ENCODE measurements at regions not wholly inside any gene's neighbourhood (a gene's known extent, or its start where the extent isn't known, plus 50 kb on each side); places are given as distances from the start of the nearest gene placed in this dataset.

DNA sequence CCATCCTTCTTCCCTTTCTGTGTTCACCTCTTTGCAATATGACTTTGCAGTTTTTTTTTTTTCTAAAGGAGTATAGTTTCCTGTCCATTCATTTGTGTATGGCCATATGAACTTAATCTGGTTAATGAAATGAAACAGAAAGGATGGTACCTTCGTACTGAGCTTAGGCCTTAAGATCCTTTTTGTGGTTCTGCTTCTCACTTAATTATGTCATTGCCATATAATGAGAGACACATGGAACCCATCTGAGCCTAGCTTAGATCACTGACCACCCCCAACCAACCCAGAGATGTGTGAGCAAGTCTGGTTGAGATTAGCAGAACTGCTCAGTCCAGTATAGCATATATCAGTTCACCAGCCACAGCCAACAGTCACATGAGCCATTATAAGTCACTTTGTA is 1179.6 kb downstream of the HACE1 start:
- Mint-ChIP-seq H3K36me3 (ENCODE audit: unreplicated experiment) (no peaks in the 10 kb centered on the region), H3K27ac (ENCODE audit: unreplicated experiment) (no peak overlapping the region), H3K4me1 (ENCODE audit: low read depth, unreplicated experiment) (no peaks in the 10 kb centered on the region), H3K27me3 (ENCODE audit: unreplicated experiment) (peaks cover 1% of the 10 kb centered on the region), H3K9me3 (ENCODE audit: unreplicated experiment) (no peaks in the 10 kb centered on the region), H3K4me3 (ENCODE audit: unreplicated experiment) (no peak overlapping the region)
- TF ChIP-seq, protein P1, sequence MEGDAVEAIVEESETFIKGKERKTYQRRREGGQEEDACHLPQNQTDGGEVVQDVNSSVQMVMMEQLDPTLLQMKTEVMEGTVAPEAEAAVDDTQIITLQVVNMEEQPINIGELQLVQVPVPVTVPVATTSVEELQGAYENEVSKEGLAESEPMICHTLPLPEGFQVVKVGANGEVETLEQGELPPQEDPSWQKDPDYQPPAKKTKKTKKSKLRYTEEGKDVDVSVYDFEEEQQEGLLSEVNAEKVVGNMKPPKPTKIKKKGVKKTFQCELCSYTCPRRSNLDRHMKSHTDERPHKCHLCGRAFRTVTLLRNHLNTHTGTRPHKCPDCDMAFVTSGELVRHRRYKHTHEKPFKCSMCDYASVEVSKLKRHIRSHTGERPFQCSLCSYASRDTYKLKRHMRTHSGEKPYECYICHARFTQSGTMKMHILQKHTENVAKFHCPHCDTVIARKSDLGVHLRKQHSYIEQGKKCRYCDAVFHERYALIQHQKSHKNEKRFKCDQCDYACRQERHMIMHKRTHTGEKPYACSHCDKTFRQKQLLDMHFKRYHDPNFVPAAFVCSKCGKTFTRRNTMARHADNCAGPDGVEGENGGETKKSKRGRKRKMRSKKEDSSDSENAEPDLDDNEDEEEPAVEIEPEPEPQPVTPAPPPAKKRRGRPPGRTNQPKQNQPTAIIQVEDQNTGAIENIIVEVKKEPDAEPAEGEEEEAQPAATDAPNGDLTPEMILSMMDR (IDR thresholded peaks at IDR 0.05; ENCODE audit: partially characterized antibody, unreplicated experiment), result no peak
- DNase-seq, result no peak

GRCh38 chr6:103677290-103677689 is 1182.4 kb downstream of the HACE1 start:
- peaks cover 1% of the 10 kb centered on the region for H3K27me3 Mint-ChIP-seq (ENCODE audit: unreplicated experiment)
- no peak for DNase-seq
- no peaks in the 10 kb centered on the region for H3K9me3 Mint-ChIP-seq (ENCODE audit: unreplicated experiment)
- TF ChIP-seq, protein P1 (IDR thresholded peaks at IDR 0.05; ENCODE audit: partially characterized antibody, unreplicated experiment), result no peak
- H3K4me1 Mint-ChIP-seq (ENCODE audit: low read depth, unreplicated experiment), result no peaks in the 10 kb centered on the region
- no peak overlapping the region for H3K4me3 Mint-ChIP-seq (ENCODE audit: unreplicated experiment)
- H3K36me3 Mint-ChIP-seq (ENCODE audit: unreplicated experiment), result no peaks in the 10 kb centered on the region
- no peak overlapping the region for H3K27ac Mint-ChIP-seq (ENCODE audit: unreplicated experiment)

- H3K27me3 Mint-ChIP-seq (ENCODE audit: unreplicated experiment), result peaks cover 1% of the 10 kb centered on the region
- no peak for DNase-seq
- TF ChIP-seq, protein P1 (IDR thresholded peaks at IDR 0.05; ENCODE audit: partially characterized antibody, unreplicated experiment), result no peak
- H3K36me3 Mint-ChIP-seq (ENCODE audit: unreplicated experiment), result no peaks in the 10 kb centered on the region
- H3K4me3 Mint-ChIP-seq (ENCODE audit: unreplicated experiment), result no peak overlapping the region
- H3K4me1 Mint-ChIP-seq (ENCODE audit: low read depth, unreplicated experiment), result no peaks in the 10 kb centered on the region
- H3K27ac Mint-ChIP-seq (ENCODE audit: unreplicated experiment), result no peak overlapping the region
- H3K9me3 Mint-ChIP-seq (ENCODE audit: unreplicated experiment), result no peaks in the 10 kb centered on the region
Observed at GRCh38 chr6:103675807-103676406, 1183.8 kb downstream of the HACE1 start.

- TF ChIP-seq, protein P1 (IDR thresholded peaks at IDR 0.05; ENCODE audit: partially characterized antibody, unreplicated experiment), result no peak
- no peaks in the 10 kb centered on the region for H3K36me3 Mint-ChIP-seq (ENCODE audit: unreplicated experiment)
- no peak overlapping the region for H3K4me3 Mint-ChIP-seq (ENCODE audit: unreplicated experiment)
- DNase-seq, result no peak
- H3K27ac Mint-ChIP-seq (ENCODE audit: unreplicated experiment), result no peak overlapping the region
- H3K9me3 Mint-ChIP-seq (ENCODE audit: unreplicated experiment), result no peaks in the 10 kb centered on the region
- peaks cover 1% of the 10 kb centered on the region for H3K27me3 Mint-ChIP-seq (ENCODE audit: unreplicated experiment)
- no peaks in the 10 kb centered on the region for H3K4me1 Mint-ChIP-seq (ENCODE audit: low read depth, unreplicated experiment)
Observed at GRCh38 chr6:103674790-103675189, 1184.9 kb downstream of the HACE1 start.

GRCh38 chr6:103672169-103672568 is 1187.5 kb downstream of the HACE1 start:
- no peaks in the 10 kb centered on the region for H3K4me1 Mint-ChIP-seq (ENCODE audit: low read depth, unreplicated experiment)
- H3K27ac Mint-ChIP-seq (ENCODE audit: unreplicated experiment), result no peak overlapping the region
- peaks cover 1% of the 10 kb centered on the region for H3K27me3 Mint-ChIP-seq (ENCODE audit: unreplicated experiment)
- TF ChIP-seq, protein P1 (IDR thresholded peaks at IDR 0.05; ENCODE audit: partially characterized antibody, unreplicated experiment), result no peak
- no peaks in the 10 kb centered on the region for H3K9me3 Mint-ChIP-seq (ENCODE audit: unreplicated experiment)
- no peak overlapping the region for H3K4me3 Mint-ChIP-seq (ENCODE audit: unreplicated experiment)
- H3K36me3 Mint-ChIP-seq (ENCODE audit: unreplicated experiment), result no peaks in the 10 kb centered on the region
- no peak for DNase-seq

All from glutamatergic neuron (in vitro differentiated cells).